SK-N-SH (cell line): ENCODE measurements at regions not wholly inside any gene's neighbourhood (a gene's known extent, or its start where the extent isn't known, plus 50 kb on each side); places are given as distances from the start of the nearest gene placed in this dataset.

Experiments
- CHD2 ChIP-seq: fragments of 150-350 bp; IDR thresholded peaks from 2 replicates; pipeline ENCODE4 v1.6.1; 2018; ENCODE audit warnings: low read length; ENCODE audit not compliant: partially characterized antibody
- CTCF ChIP-seq: fragments of 200-600 bp; sonication (generic); IDR thresholded peaks from 2 replicates; pipeline ENCODE4 v1.6.1; 2017; ENCODE audit warnings: antibody characterized with exemption, mild to moderate bottlenecking, moderate library complexity
- EP300 ChIP-seq, 2 experiments: IDR thresholded peaks; 2 replicates each; pipeline versions ENCODE4 v1.4.0 to v1.6.1; 2012; ENCODE audit warnings: borderline replicate concordance in 1 of 2, low read depth in 1 of 2, low read length in 1 of 2
- GABPA ChIP-seq: IDR thresholded peaks from 2 replicates; pipeline ENCODE4 v1.4.0; 2012; ENCODE audit warnings: low read depth, mild to moderate bottlenecking
- GATA2 ChIP-seq: sonication (generic); formaldehyde crosslinking; IDR thresholded peaks from 2 replicates; pipeline ENCODE4 v1.5.0; 2020; ENCODE audit warnings: mild to moderate bottlenecking, missing genetic modification reagents
- MXI1 ChIP-seq: IDR thresholded peaks from 2 replicates; pipeline ENCODE4 v1.6.1; 2012; ENCODE audit warnings: mild to moderate bottlenecking, low read depth, low read length, improper control_type of control experiment
- NRF1 ChIP-seq: IDR thresholded peaks from 2 replicates; pipeline ENCODE4 v1.6.1; 2012; ENCODE audit warnings: low read depth, mild to moderate bottlenecking, low read length
- POLR2AphosphoS5 ChIP-seq: IDR thresholded peaks from 2 replicates; pipeline ENCODE4 v1.6.1; 2012; ENCODE audit warnings: low read depth, low read length
- RCOR1 ChIP-seq: fragments of 150-350 bp; IDR thresholded peaks from 2 replicates; pipeline ENCODE4 v1.6.1; 2017; ENCODE audit warnings: antibody characterized with exemption, low read length
- RFX5 ChIP-seq: IDR thresholded peaks from 2 replicates; pipeline ENCODE4 v1.6.1; 2012; ENCODE audit warnings: mild to moderate bottlenecking, improper control_type of control experiment, low read length
- TAF1 ChIP-seq: IDR thresholded peaks from 2 replicates; pipeline ENCODE4 v1.6.1; 2012; ENCODE audit warnings: low read depth, mild to moderate bottlenecking, low read length, moderate library complexity, borderline replicate concordance
- ZBTB33 ChIP-seq: IDR thresholded peaks from 2 replicates; pipeline ENCODE4 v1.4.0; 2012; ENCODE audit warnings: low read depth, borderline replicate concordance

GRCh38 chr15:22226034-22226790, 145.9 kb downstream of the OR4M2 start:
- no peak for TF ChIP-seq CTCF
- no peak for TF ChIP-seq GATA2
- no peak for TF ChIP-seq ZBTB33
- no peak for TF ChIP-seq TAF1
- no peak for TF ChIP-seq POLR2AphosphoS5
- no peak for TF ChIP-seq RCOR1
- no peak for TF ChIP-seq RFX5
- TF ChIP-seq MXI1, result no peak
- no peak for TF ChIP-seq EP300 (IDR thresholded peaks at IDR 0.05; ENCODE audit: borderline replicate concordance in 1 of 2, low read depth in 1 of 2, low read length in 1 of 2)
- no peak for TF ChIP-seq NRF1
- TF ChIP-seq CHD2, result no peak
- TF ChIP-seq GABPA, result no peak
